IMR-90 (cell line): ENCODE measurements at regions not wholly inside any gene's neighbourhood (a gene's known extent, or its start where the extent isn't known, plus 50 kb on each side); places are given as distances from the start of the nearest gene placed in this dataset.
"Not testable (repeated sequence)": the region's sequence is repeated elsewhere in the genome, so short reads cannot be mapped to it uniquely, and the experiment has no call there.

Source experiments
- ATAC-seq: fragments of 200-7000 bp; cut with Tn5 transposase; 2 replicates; pipeline ENCODE4 v1.9.1; 2020; ENCODE audit warnings: low read depth, mild to moderate bottlenecking, moderate library complexity
- BruUV-seq: library from RNA; stranded (reverse); fragments of 400-500 nt; replicated peaks from 2 replicates; lab custom pipeline; 2021; lab: Mats Ljungman, UMichigan
- CTCF ChIA-PET: fragments of 300-600 bp; formaldehyde crosslinking; extraction: SDS; loops from one replicate; lab custom pipeline; 2021; ENCODE audit warnings: antibody characterized with exemption; lab: Yijun Ruan, JAX
- POLR2A ChIA-PET: fragments of 300-600 bp; sonication (Branson Sonifier 250); formaldehyde crosslinking; loops from one replicate; lab custom pipeline; 2022; ENCODE audit warnings: antibody characterized with exemption; ENCODE audit not compliant: unreplicated experiment; lab: Charles Lee
- DNase-seq: peaks from one replicate; pipeline ENCODE4 v3.0.0; 2013
- H2AFZ ChIP-seq: replicated peaks from 2 replicates; pipeline ENCODE3; 2013; ENCODE audit warnings: low read length, mild to moderate bottlenecking; ENCODE audit not compliant: poor library complexity
- H2AK5ac ChIP-seq: 2 replicates; pipeline ENCODE4 v1.6.1; 2013; ENCODE audit warnings: low read depth, low read length, inconsistent platforms
- H2AK9ac ChIP-seq: replicated peaks from 2 replicates; pipeline ENCODE3; 2013; ENCODE audit warnings: mild to moderate bottlenecking, low read depth, low read length, moderate library complexity; ENCODE audit not compliant: poor library complexity
- H2BK120ac ChIP-seq: 2 replicates; pipeline ENCODE4 v1.6.1; 2013; ENCODE audit warnings: low read depth, low read length, inconsistent platforms
- H2BK15ac ChIP-seq: 3 replicates; pipeline ENCODE4 v1.6.1; 2013; ENCODE audit warnings: low read depth, low read length, inconsistent platforms
- H2BK20ac ChIP-seq: 2 replicates; pipeline ENCODE4 v1.6.1; 2013; ENCODE audit warnings: low read depth, mild to moderate bottlenecking, inconsistent platforms, low read length, moderate library complexity
- H2BK5ac ChIP-seq: 2 replicates; pipeline ENCODE4 v1.6.1; 2013; ENCODE audit warnings: mild to moderate bottlenecking, low read depth, low read length, inconsistent platforms; ENCODE audit not compliant: poor library complexity, severe bottlenecking
- H3K14ac ChIP-seq: replicated peaks from 2 replicates; pipeline ENCODE4 v1.6.1; 2013; ENCODE audit warnings: low read depth, low read length, inconsistent platforms
- H3K18ac ChIP-seq: 2 replicates; pipeline ENCODE4 v1.6.1; 2013; ENCODE audit warnings: low read depth, low read length, control low read depth
- H3K23ac ChIP-seq: 2 replicates; pipeline ENCODE4 v1.6.1; 2013; ENCODE audit warnings: low read depth, low read length, inconsistent platforms
- H3K27ac ChIP-seq: 2 replicates; pipeline ENCODE4 v1.5.1; 2013; ENCODE audit warnings: mild to moderate bottlenecking, control low read depth, low read length; ENCODE audit not compliant: insufficient read depth
- H3K27me3 ChIP-seq: 2 replicates; pipeline ENCODE4 v1.6.1; 2013; ENCODE audit warnings: low read length; ENCODE audit not compliant: control insufficient read depth, insufficient read depth
- H3K36me3 ChIP-seq: 2 replicates; pipeline ENCODE4 v1.6.1; 2013; ENCODE audit warnings: low read length, mixed read lengths; ENCODE audit not compliant: control insufficient read depth, insufficient read depth
- H3K4ac ChIP-seq: 2 replicates; pipeline ENCODE4 v1.6.1; 2013; ENCODE audit warnings: low read depth, low read length, inconsistent platforms
- H3K4me1 ChIP-seq: 2 replicates; pipeline ENCODE4 v1.6.1; 2013; ENCODE audit warnings: low read length, mixed read lengths; ENCODE audit not compliant: control insufficient read depth, insufficient read depth
- H3K4me2 ChIP-seq: 2 replicates; pipeline ENCODE4 v1.6.1; 2013; ENCODE audit warnings: low read depth, mild to moderate bottlenecking, control low read depth, low read length, moderate library complexity
- H3K4me3 ChIP-seq: 2 replicates; pipeline ENCODE4 v1.5.1; 2013; ENCODE audit warnings: low read depth, mild to moderate bottlenecking, control low read depth, low read length, moderate library complexity; ENCODE audit not compliant: insufficient read depth
- H3K56ac ChIP-seq: 2 replicates; pipeline ENCODE4 v1.6.1; 2013; ENCODE audit warnings: low read length, inconsistent platforms; ENCODE audit not compliant: insufficient read depth; ENCODE audit errors: extremely low read depth
- H3K79me1 ChIP-seq, 2 experiments: 2 replicates each; pipeline ENCODE4 v1.6.1; 2013; ENCODE audit warnings: low read length in 2 of 2, inconsistent platforms in 1 of 2, low read depth in 1 of 2
- H3K9ac ChIP-seq: 2 replicates; pipeline ENCODE4 v1.6.1; 2013; ENCODE audit warnings: low read depth, low read length, control low read depth
- H3K9me1 ChIP-seq: 2 replicates; pipeline ENCODE4 v1.6.1; 2013; ENCODE audit warnings: low read length, inconsistent platforms; ENCODE audit not compliant: insufficient read depth
- H3K9me3 ChIP-seq: 2 replicates; pipeline ENCODE4 v1.6.1; 2013; ENCODE audit warnings: low read length; ENCODE audit not compliant: control insufficient read depth, insufficient read depth
- H4K20me1 ChIP-seq: 2 replicates; pipeline ENCODE4 v1.6.1; 2013; ENCODE audit warnings: low read length, inconsistent platforms; ENCODE audit not compliant: insufficient read depth
- H4K5ac ChIP-seq: 2 replicates; pipeline ENCODE4 v1.6.1; 2013; ENCODE audit warnings: mild to moderate bottlenecking, low read depth, low read length, control low read depth
- H4K8ac ChIP-seq, 2 experiments: 2 replicates each; pipeline ENCODE4 v1.6.1; 2013; ENCODE audit warnings: low read depth in 2 of 2, low read length in 2 of 2, control low read depth in 1 of 2, inconsistent platforms in 1 of 2
- H4K91ac ChIP-seq: 2 replicates; pipeline ENCODE4 v1.6.1; 2013; ENCODE audit warnings: low read depth, low read length, inconsistent platforms; ENCODE audit not compliant: insufficient read depth
- WGBS, 2 experiments: methylation state at CpG; one replicate each; pipeline versions ENCODE4 v1.1.5 to v1.1.7; 2013; ENCODE audit warnings: missing lambda C conversion rate in 2 of 2; ENCODE audit not compliant: insufficient read length in 1 of 2; ENCODE audit errors: extremely low coverage in 2 of 2; 5-methylcytosine and 5-hydroxymethylcytosine counted together
- dilution Hi-C: fragments of 300-500 bp; cut with HindIII; formaldehyde crosslinking; loops from one replicate; pipeline ENCODE4 v1.14.3; 2018; ENCODE audit warnings: low sequenced_read_pairs; ENCODE audit not compliant: unreplicated experiment
- in situ Hi-C: fragments of 300-500 bp; cut with MboI; formaldehyde crosslinking; loops from 3 replicates; pipeline ENCODE4 v1.14.3; 2019; ENCODE audit warnings: low sequenced_read_pairs, inconsistent platforms, mixed read lengths
- intact Hi-C: fragments of 100-400 bp; cut with micrococcal nuclease; formaldehyde crosslinking; loops from 2 replicates; pipeline ENCODE4 v1.10.0; 2022

DNA sequence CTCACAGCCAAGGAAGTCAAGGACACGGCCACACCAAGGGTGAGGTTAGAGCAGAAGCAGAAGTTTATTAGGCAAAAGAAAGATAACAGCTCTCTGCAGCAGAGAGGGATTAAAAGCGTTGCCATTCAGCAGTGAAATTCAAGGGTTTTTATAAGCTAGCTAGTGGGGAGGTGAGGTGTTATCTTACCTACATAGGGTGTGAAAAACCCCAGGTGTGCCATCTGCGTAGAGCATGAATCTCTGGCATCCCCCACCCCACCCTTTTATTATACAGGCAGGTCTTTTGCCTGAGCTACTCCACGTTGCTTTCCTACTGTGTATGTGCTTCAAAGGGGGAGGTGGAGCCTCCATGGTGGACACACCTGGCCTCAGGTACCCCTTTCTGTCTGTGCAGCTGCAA, 135.4 kb downstream of the ARHGAP11B start:
- H2AFZ ChIP-seq, H3K4me1 ChIP-seq, H4K5ac ChIP-seq, H3K56ac ChIP-seq, H2BK20ac ChIP-seq, H3K18ac ChIP-seq, H2BK5ac ChIP-seq, H2AK9ac ChIP-seq, H2BK15ac ChIP-seq, H4K91ac ChIP-seq, H3K4me2 ChIP-seq, in situ Hi-C loops, H3K27ac ChIP-seq, BruUV-seq, H3K79me1 ChIP-seq, H3K9me3 ChIP-seq, H3K36me3 ChIP-seq, H3K4me3 ChIP-seq, ATAC-seq, H4K8ac ChIP-seq, H3K9ac ChIP-seq, H3K9me1 ChIP-seq, H4K20me1 ChIP-seq, POLR2A ChIA-PET, CTCF ChIA-PET, DNase-seq, H3K14ac ChIP-seq, H3K4ac ChIP-seq, H2BK120ac ChIP-seq, H3K23ac ChIP-seq, H3K27me3 ChIP-seq, intact Hi-C loops, H2AK5ac ChIP-seq, dilution Hi-C loops: not testable (repeated sequence)
- WGBS, 2 experiments: no CpG with 5 or more reads among the region's 4 CpGs

DNA sequence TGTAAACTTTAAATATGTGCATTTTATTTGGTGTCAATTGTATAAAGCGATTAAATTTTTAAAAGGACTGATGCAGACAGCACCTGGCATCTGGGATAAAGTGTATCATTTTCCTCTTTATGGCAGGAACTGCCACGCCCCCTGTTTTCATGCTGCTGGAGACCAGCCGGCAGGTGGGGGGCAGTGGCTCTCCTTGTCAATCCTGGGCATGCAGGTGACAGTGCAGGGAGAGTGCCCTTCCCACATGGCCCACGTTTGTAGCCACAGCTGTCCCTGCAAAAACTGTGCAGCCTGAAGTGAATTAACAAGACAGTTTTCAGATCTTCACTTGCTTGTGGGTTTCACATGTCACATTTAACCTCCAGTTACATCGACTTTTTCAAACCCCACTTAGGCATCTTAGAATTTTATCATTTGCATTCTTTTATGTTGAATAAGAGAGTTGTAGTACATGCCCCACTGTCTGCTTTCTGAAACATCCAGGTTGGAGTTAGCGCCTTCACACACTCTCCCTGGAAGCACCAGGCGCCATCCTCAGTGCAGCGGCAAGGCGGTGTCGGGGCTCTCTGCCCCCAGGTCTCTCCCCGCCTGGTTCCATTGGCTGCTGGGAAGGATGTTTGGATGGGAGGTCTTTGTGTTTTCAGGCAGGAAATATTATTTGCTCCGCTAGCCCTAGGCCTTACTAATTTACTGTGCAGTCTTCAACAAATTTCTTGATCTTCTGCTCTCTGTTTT, 134.2 kb upstream of the FAN1 start:
- H4K5ac ChIP-seq, H3K18ac ChIP-seq, H4K91ac ChIP-seq, H3K4me2 ChIP-seq, H2BK120ac ChIP-seq, H4K8ac ChIP-seq, H3K27me3 ChIP-seq, DNase-seq, H2AFZ ChIP-seq, dilution Hi-C loops, H3K9me3 ChIP-seq, H2BK15ac ChIP-seq, H3K4ac ChIP-seq, ATAC-seq, H3K56ac ChIP-seq, intact Hi-C loops, H4K20me1 ChIP-seq, H2AK5ac ChIP-seq, BruUV-seq, H3K23ac ChIP-seq, H3K79me1 ChIP-seq, H3K4me3 ChIP-seq, H3K36me3 ChIP-seq, CTCF ChIA-PET, POLR2A ChIA-PET, H2BK20ac ChIP-seq, H2BK5ac ChIP-seq, H2AK9ac ChIP-seq, in situ Hi-C loops, H3K9ac ChIP-seq, H3K14ac ChIP-seq, H3K27ac ChIP-seq, H3K9me1 ChIP-seq, H3K4me1 ChIP-seq: not testable (repeated sequence)
- no CpG with 5 or more reads among the region's 12 CpGs for WGBS, 2 experiments
